Pancreas (tissue), 10 donors: ENCODE measurements at regions not wholly inside any gene's neighbourhood (a gene's known extent, or its start where the extent isn't known, plus 50 kb on each side); places are given as distances from the start of the nearest gene placed in this dataset.

Source experiments
- ATAC-seq, 4 donors: fragments of 200-7000 bp; cut with Tn5 transposase; one replicate each; pipeline versions ENCODE4 v1.8.0 to v1.9.1; 2020; ENCODE audit warnings: mild to moderate bottlenecking in 4 of 4, moderate library complexity in 4 of 4
- DNase-seq, 6 donors: peaks; one replicate each; pipeline ENCODE4 v3.0.0-alpha.2; 2020
- FAIRE-seq: peaks from 2 replicates; lab custom pipeline; 2012; peaks lifted over from hg19 to GRCh38; lab: Jason Lieb, UNC
- H3K27ac ChIP-seq, 4 donors: fragments of 200-600 bp; sonication (generic); 1 replicate in 3 of 4; 2 replicates in 1 of 4; pipeline versions ENCODE4 v1.5.0 to v1.8.0; 2020
- H3K27me3 ChIP-seq, 4 donors: fragments of 200-600 bp; one replicate each; pipeline ENCODE4 v1.8.0; 2021
- H3K36me3 ChIP-seq, 3 donors: fragments of 200-600 bp; sonication (generic) in 1 of 3; one replicate each; pipeline versions ENCODE4 v1.5.0 to v1.8.0; 2020 to 2021
- H3K4me1 ChIP-seq, 3 donors: fragments of 200-600 bp; one replicate each; pipeline ENCODE4 v1.8.0; 2021
- H3K4me3 ChIP-seq, 4 donors: fragments of 200-600 bp; sonication (generic) in 2 of 4; one replicate each; pipeline versions ENCODE4 v1.5.0 to v1.8.0; 2020 to 2021
- H3K9me3 ChIP-seq, 4 donors: fragments of 200-600 bp; one replicate each; pipeline ENCODE4 v1.8.0; 2021
- CTCF ChIP-seq, 4 donors: fragments of 200-600 bp; sonication (generic) in 3 of 4; IDR thresholded peaks; one replicate each; pipeline versions ENCODE4 v1.5.0 to v1.8.0; 2021; ENCODE audit warnings: antibody characterized with exemption in 4 of 4
- WGBS, 2 donors: extraction: QIAGEN DNeasy Blood & Tissue Kit; methylation state at CpG; one replicate each; pipeline ENCODE4 v1.1.7; 2013; 5-methylcytosine and 5-hydroxymethylcytosine counted together
- intact Hi-C, 3 donors: fragments of 100-400 bp; cut with DNase I; formaldehyde crosslinking; loops; one replicate each; pipeline versions ENCODE4 v1.11.1 to v1.14.2; 2022
- donor health status: healthy with polysubstance abuse.
- donor health status: DM: no; HTN: no; CAD: no; lungs with moderate emphysema.
- donor health status: DM: no; HTN: no; CAD: no.
- donor health status: control.
- donor health status: control.
- donor health status: Bipolar disorder and iron deficiency.
- donor health status: DM: yes; HTN: yes; CAD: no.
- donor health status: DM: no; HTN: no; CAD: no.
- donor health status: DM: no; HTN: no; CAD: no.
- donor health status: DM: yes; HTN: yes; CAD: no.

GRCh38 chr4:181662383-181662782 is 580.8 kb upstream of the TENM3 start:
- TF ChIP-seq CTCF (IDR thresholded peaks at IDR 0.05) = no peak
- Histone ChIP-seq H3K36me3 (no peaks in the 10 kb centered on the region), H3K27me3 (no peaks in the 10 kb centered on the region), H3K27ac (no peak overlapping the region), H3K9me3 (no peaks in the 10 kb centered on the region), H3K4me1 (no peaks in the 10 kb centered on the region), H3K4me3 (no peak overlapping the region)
- DNase-seq (no peak), ATAC-seq (no peak), FAIRE-seq (no peak)
- WGBS, 2 donors = 21 to 35% methylated on average over 3 of the region's 3 CpGs
- intact Hi-C loops = no loop called here

GRCh38 chr4:181670506-181670905 is 572.7 kb upstream of the TENM3 start:
- no peak overlapping the region for H3K4me3 ChIP-seq
- no peak for DNase-seq
- peaks cover 0 to 7% (median 0%) of the 10 kb centered on the region in 3 donors for H3K4me1 ChIP-seq
- intact Hi-C loops = no loop called here
- no peaks in the 10 kb centered on the region for H3K36me3 ChIP-seq
- TF ChIP-seq CTCF (IDR thresholded peaks at IDR 0.05) = no peak
- ATAC-seq = no peak
- FAIRE-seq = no peak
- 44 to 70% methylated on average over 2 of the region's 2 CpGs for WGBS, 2 donors
- no peaks in the 10 kb centered on the region for H3K9me3 ChIP-seq
- no peaks in the 10 kb centered on the region for H3K27me3 ChIP-seq
- no peak overlapping the region for H3K27ac ChIP-seq

GRCh38 chr4:181671672-181672071 is 571.5 kb upstream of the TENM3 start:
- no peaks in the 10 kb centered on the region for H3K27me3 ChIP-seq
- ATAC-seq (no peak), FAIRE-seq (no peak), DNase-seq (no peak)
- WGBS, 2 donors = 46 to 58% methylated on average over 2 of the region's 2 CpGs
- no peak overlapping the region for H3K4me3 ChIP-seq
- H3K36me3 ChIP-seq = no peaks in the 10 kb centered on the region
- peaks cover 0 to 7% (median 0%) of the 10 kb centered on the region in 3 donors for H3K4me1 ChIP-seq
- H3K9me3 ChIP-seq = no peaks in the 10 kb centered on the region
- no peak overlapping the region for H3K27ac ChIP-seq
- no peak for TF ChIP-seq CTCF (IDR thresholded peaks at IDR 0.05)
- intact Hi-C loops = no loop called here

GRCh38 chr4:181672751-181673150 is 570.5 kb upstream of the TENM3 start:
- Histone ChIP-seq H3K27me3 (no peaks in the 10 kb centered on the region), H3K27ac (no peak overlapping the region), H3K9me3 (no peaks in the 10 kb centered on the region), H3K36me3 (no peaks in the 10 kb centered on the region), H3K4me1 (peaks cover 0 to 7% (median 0%) of the 10 kb centered on the region in 3 donors), H3K4me3 (no peak overlapping the region)
- no peak for DNase-seq
- FAIRE-seq = no peak
- WGBS, 2 donors = 62 to 67% methylated on average over 2 of the region's 2 CpGs
- TF ChIP-seq CTCF (IDR thresholded peaks at IDR 0.05) = no peak
- intact Hi-C loops = no loop called here
- no peak for ATAC-seq

GRCh38 chr4:181674315-181674875 is 568.8 kb upstream of the TENM3 start:
- no peak for TF ChIP-seq CTCF (IDR thresholded peaks at IDR 0.05)

More at GRCh38 chr4:181674315-181674875, 568.8 kb upstream of the TENM3 start:
- Histone ChIP-seq H3K27ac (no peak overlapping the region), H3K9me3 (no peaks in the 10 kb centered on the region), H3K4me1 (peaks cover 0 to 7% (median 0%) of the 10 kb centered on the region in 3 donors), H3K36me3 (no peaks in the 10 kb centered on the region), H3K27me3 (no peaks in the 10 kb centered on the region), H3K4me3 (no peak overlapping the region)
- no peak for FAIRE-seq
- intact Hi-C loops = no loop called here
- DNase-seq = no peak
- 47 to 60% methylated on average over 1 of the region's 1 CpG for whole genome bisulfite sequencing, 2 donors
- no peak for ATAC-seq
